ENCODE measurements at regions not wholly inside any gene's neighbourhood (a gene's known extent, or its start where the extent isn't known, plus 50 kb on each side); places are given as distances from the start of the nearest gene placed in this dataset.

DNA sequence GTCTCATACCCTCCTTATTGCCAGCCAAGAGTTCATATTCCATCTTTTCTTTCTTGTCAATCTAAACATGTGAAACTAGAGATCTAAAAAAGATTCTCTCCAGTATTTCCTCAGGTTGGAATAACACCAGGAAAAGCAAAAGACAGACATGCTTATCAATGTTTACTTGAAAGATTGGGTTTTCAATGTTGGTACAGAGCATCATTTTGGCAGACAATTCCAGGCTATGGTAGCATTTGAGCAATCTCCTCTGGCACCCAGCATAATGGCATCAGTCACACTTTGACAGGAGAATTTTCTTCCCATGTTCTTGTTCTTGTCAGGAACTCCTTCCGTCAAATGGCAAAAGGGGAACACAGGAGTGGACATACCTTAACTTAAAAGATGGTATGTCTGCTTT lies 61.0 kb upstream of the RARB start:
- Histone ChIP-seq H3K27me3 (ENCODE audit: control insufficient read depth, insufficient read depth, low read length) (no peaks in the 10 kb centered on the region), H3K9me3 (ENCODE audit: control insufficient read depth, insufficient read depth, low read length) (no peaks in the 10 kb centered on the region), H3K27ac (ENCODE audit: low read length) (no peak overlapping the region), H3K4me3 (ENCODE audit: low read length) (no peak overlapping the region), H3K4me1 (ENCODE audit: control insufficient read depth, insufficient read depth, low read length) (no peaks in the 10 kb centered on the region), H3K36me3 (ENCODE audit: control insufficient read depth, insufficient read depth, low read length) (no peaks in the 10 kb centered on the region)
- DNase-seq (ENCODE audit: low read depth, low spot score): no peak
- no CpG with 5 or more reads among the region's 1 CpG for WGBS (ENCODE audit: insufficient coverage, insufficient read length)

DNA sequence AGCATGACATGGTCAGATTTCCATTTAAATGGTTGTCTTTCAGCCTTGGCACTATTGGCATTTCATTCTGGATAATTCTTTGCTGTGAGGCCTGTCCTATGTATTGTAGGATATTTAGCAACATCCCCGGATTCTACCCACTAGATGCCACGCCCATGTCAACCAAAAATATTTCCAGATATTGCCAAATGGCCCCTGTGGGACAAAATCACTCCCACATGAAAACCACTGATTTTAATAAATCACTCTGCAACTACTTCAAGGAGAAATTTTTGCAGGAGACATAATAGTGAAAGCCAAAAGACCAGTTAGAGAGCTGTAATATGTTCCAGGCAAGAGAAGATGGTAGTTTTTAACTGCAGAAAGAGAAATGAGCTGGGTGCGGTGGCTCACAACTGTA lies 55.9 kb upstream of the RARB start:
- DNase-seq (ENCODE audit: low read depth, low spot score): no peak

DNA sequence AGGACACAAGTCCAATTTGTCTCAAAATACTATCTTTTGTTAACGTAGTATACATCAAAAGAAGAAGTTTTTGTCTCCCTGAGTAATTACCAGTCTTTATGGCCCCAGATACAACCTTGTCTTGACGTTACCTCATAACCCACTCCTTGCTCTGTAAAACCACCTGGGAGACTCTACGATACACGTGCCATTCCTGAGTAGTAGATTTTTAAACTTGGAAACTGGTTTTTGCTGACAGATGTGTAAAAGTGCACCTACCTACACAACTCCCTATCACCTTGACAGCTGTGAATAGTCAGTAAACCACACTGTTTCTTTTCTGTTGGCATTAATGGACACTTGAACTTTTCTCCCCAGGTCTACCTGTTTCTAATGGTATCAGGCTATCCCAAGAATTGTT lies 51.7 kb upstream of the RARB start:
- H3K27me3 ChIP-seq (ENCODE audit: control insufficient read depth, insufficient read depth, low read length): no peaks in the 10 kb centered on the region
- no peak overlapping the region for H3K4me3 ChIP-seq (ENCODE audit: low read length)
- no peaks in the 10 kb centered on the region for H3K36me3 ChIP-seq (ENCODE audit: control insufficient read depth, insufficient read depth, low read length)
- no CpG with 5 or more reads among the region's 4 CpGs for WGBS (ENCODE audit: insufficient coverage, insufficient read length)
- H3K27ac ChIP-seq (ENCODE audit: low read length): no peak overlapping the region
- H3K9me3 ChIP-seq (ENCODE audit: control insufficient read depth, insufficient read depth, low read length): no peaks in the 10 kb centered on the region
- no peaks in the 10 kb centered on the region; the same call in 1 of the 2 replicates for H3K4me1 ChIP-seq (ENCODE audit: control insufficient read depth, insufficient read depth, low read length)
- DNase-seq (ENCODE audit: low read depth, low spot score): no peak

More for the DNA sequence above, 55.9 kb upstream of the RARB start:
- no peaks in the 10 kb centered on the region for H3K36me3 ChIP-seq (ENCODE audit: control insufficient read depth, insufficient read depth, low read length)
- H3K4me3 ChIP-seq (ENCODE audit: low read length): no peak overlapping the region
- WGBS (ENCODE audit: insufficient coverage, insufficient read length): no CpG with 5 or more reads among the region's 3 CpGs
- H3K9me3 ChIP-seq (ENCODE audit: control insufficient read depth, insufficient read depth, low read length): no peaks in the 10 kb centered on the region
- H3K4me1 ChIP-seq (ENCODE audit: control insufficient read depth, insufficient read depth, low read length): no peaks in the 10 kb centered on the region
- H3K27ac ChIP-seq (ENCODE audit: low read length): no peak overlapping the region
- H3K27me3 ChIP-seq (ENCODE audit: control insufficient read depth, insufficient read depth, low read length): no peaks in the 10 kb centered on the region

- no peaks in the 10 kb centered on the region; the same call in 1 of the 2 replicates for H3K4me1 ChIP-seq (ENCODE audit: control insufficient read depth, insufficient read depth, low read length)
- DNase-seq (ENCODE audit: low read depth, low spot score): no peak
- no peak overlapping the region for H3K27ac ChIP-seq (ENCODE audit: low read length)
- no peaks in the 10 kb centered on the region for H3K36me3 ChIP-seq (ENCODE audit: control insufficient read depth, insufficient read depth, low read length)
- H3K9me3 ChIP-seq (ENCODE audit: control insufficient read depth, insufficient read depth, low read length): no peaks in the 10 kb centered on the region
- H3K27me3 ChIP-seq (ENCODE audit: control insufficient read depth, insufficient read depth, low read length): no peaks in the 10 kb centered on the region
- H3K4me3 ChIP-seq (ENCODE audit: low read length): no peak overlapping the region
- no CpG with 5 or more reads among the region's 2 CpGs for WGBS (ENCODE audit: insufficient coverage, insufficient read length)
These were observed 51.0 kb upstream of the RARB start for GRCh38 chr3:25377042-25377441.
